Nephron progenitor cell (in vitro differentiated cells): ENCODE measurements at regions not wholly inside any gene's neighbourhood (a gene's known extent, or its start where the extent isn't known, plus 50 kb on each side); places are given as distances from the start of the nearest gene placed in this dataset.

Experiments
- DNase-seq: peaks from one replicate; pipeline ENCODE4 v3.0.0; 2021
- H3K27ac Mint-ChIP-seq: 2 replicates; pipeline ENCODE4 v1.8.0; 2021; ENCODE audit warnings: mild to moderate bottlenecking, moderate library complexity, mixed read lengths
- H3K27me3 Mint-ChIP-seq: 2 replicates; pipeline ENCODE4 v1.8.0; 2021; ENCODE audit warnings: mild to moderate bottlenecking, low read depth, mixed read lengths; ENCODE audit not compliant: poor library complexity
- H3K36me3 Mint-ChIP-seq: 2 replicates; pipeline ENCODE4 v1.8.0; 2021; ENCODE audit warnings: low read depth, mixed read lengths
- H3K4me1 Mint-ChIP-seq: 2 replicates; pipeline ENCODE4 v1.8.0; 2021; ENCODE audit warnings: mixed read lengths
- H3K4me3 Mint-ChIP-seq: 2 replicates; pipeline ENCODE4 v1.8.0; 2021; ENCODE audit warnings: mild to moderate bottlenecking, moderate library complexity, mixed read lengths
- H3K9me3 Mint-ChIP-seq: 2 replicates; pipeline ENCODE4 v1.8.0; 2021; ENCODE audit warnings: mild to moderate bottlenecking, moderate library complexity, mixed read lengths
- TF ChIP-seq, protein P1 (sequence below): fragments of 200-600 bp; sonication (generic); IDR thresholded peaks from 2 replicates; pipeline ENCODE4 v1.5.0; 2021; ENCODE audit warnings: antibody characterized with exemption

DNA sequence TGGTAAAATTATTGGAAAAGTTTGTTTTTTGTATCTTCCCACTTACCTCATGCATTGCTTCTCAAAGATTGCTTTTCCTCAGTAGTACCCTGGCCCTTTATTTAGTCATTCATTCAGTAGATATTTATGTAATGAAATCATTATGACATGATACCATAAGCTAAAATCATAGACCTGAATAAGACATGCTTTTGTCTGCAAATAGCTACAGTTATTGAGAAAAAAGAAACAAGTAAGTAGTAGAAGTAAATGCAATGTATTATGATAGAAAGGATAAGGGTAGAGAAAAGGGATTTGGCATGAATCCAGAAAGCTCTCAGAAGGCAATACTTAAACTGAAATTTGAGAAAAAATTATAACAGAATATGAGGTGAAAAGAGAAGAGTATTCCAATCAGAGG, 352.5 kb downstream of the GPM6A start:
- TF ChIP-seq, protein P1, sequence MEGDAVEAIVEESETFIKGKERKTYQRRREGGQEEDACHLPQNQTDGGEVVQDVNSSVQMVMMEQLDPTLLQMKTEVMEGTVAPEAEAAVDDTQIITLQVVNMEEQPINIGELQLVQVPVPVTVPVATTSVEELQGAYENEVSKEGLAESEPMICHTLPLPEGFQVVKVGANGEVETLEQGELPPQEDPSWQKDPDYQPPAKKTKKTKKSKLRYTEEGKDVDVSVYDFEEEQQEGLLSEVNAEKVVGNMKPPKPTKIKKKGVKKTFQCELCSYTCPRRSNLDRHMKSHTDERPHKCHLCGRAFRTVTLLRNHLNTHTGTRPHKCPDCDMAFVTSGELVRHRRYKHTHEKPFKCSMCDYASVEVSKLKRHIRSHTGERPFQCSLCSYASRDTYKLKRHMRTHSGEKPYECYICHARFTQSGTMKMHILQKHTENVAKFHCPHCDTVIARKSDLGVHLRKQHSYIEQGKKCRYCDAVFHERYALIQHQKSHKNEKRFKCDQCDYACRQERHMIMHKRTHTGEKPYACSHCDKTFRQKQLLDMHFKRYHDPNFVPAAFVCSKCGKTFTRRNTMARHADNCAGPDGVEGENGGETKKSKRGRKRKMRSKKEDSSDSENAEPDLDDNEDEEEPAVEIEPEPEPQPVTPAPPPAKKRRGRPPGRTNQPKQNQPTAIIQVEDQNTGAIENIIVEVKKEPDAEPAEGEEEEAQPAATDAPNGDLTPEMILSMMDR = no peak
- Mint-ChIP-seq H3K4me1 (no peaks in the 10 kb centered on the region), H3K27ac (no peak overlapping the region), H3K27me3 (no peaks in the 10 kb centered on the region), H3K9me3 (peaks cover 18% of the 10 kb centered on the region), H3K4me3 (no peak overlapping the region), H3K36me3 (no peaks in the 10 kb centered on the region)
- no peak for DNase-seq

DNA sequence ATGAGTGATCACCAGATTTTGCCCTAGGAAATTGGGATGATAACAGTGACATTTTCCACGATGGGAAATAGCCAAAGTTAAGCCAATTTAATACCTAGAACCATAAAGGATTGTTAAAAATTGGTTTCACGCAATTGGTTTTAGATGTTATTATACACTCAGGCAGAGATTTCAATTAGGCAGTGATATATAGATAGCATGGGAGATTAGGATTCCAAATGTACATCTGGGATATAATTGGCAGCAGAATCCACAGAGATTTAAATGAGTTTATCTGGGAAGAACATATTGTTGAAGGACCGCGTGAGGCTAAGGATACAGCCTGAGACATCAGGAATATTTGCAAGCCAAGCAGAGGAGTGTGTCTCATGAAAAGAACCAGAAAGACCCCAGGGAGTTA, 351.6 kb downstream of the GPM6A start:
- TF ChIP-seq, protein P1 = no peak
- Mint-ChIP-seq H3K27me3 (no peaks in the 10 kb centered on the region), H3K27ac (no peak overlapping the region), H3K36me3 (no peaks in the 10 kb centered on the region), H3K9me3 (peaks cover 13% of the 10 kb centered on the region), H3K4me1 (no peaks in the 10 kb centered on the region), H3K4me3 (no peak overlapping the region)
- no peak for DNase-seq

DNA sequence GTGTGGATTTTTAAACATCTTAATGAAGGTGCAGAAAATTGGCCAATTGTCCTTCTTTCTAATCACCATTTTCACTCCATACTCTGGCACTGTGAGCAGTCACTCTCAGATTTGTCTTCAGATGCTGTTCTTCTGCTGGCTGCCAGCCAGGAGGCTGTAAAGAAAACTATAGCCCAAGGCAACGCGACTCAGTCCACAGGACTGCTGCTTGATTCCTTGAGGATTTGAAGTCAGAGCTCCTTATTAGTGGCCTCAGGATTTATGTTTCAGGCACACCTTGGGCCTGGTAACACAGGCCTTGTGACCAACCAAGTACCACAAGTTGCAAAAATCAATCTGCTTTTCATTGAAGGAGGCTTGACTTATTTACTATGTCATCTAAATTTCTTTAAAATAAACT, 342.6 kb downstream of the GPM6A start:
- DNase-seq = no peak
- H3K9me3 Mint-ChIP-seq = peaks cover 24% of the 10 kb centered on the region
- H3K27ac Mint-ChIP-seq = no peak overlapping the region

DNA sequence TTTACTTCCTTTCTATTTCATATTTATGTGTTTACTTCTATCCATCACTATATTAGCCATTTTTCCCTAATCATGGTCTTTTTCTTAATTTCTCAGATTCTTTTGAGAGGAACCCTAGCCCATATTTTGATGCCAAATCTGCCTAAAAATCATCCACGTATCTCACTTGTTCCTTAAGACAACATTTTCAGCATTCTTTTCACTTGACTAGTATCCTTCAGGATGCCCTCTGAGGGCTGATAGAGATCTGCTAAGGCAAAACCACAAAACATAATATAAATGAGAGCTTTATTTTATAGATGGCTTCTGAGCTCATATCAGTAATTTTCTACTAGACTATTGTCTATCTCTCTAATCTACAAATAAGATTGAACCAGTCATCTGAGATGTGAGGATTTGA, 341.9 kb downstream of the GPM6A start:
- H3K27ac Mint-ChIP-seq = no peak overlapping the region
- TF ChIP-seq, protein P1 = no peak
- H3K9me3 Mint-ChIP-seq = peaks cover 24% of the 10 kb centered on the region
- no peak for DNase-seq
- H3K4me3 Mint-ChIP-seq = no peak overlapping the region
- no peaks in the 10 kb centered on the region for H3K27me3 Mint-ChIP-seq
- H3K36me3 Mint-ChIP-seq = no peaks in the 10 kb centered on the region
- no peaks in the 10 kb centered on the region for H3K4me1 Mint-ChIP-seq

More for the DNA sequence above, 342.6 kb downstream of the GPM6A start:
- Mint-ChIP-seq H3K27me3 (no peaks in the 10 kb centered on the region), H3K36me3 (no peaks in the 10 kb centered on the region), H3K4me3 (no peak overlapping the region), H3K4me1 (no peaks in the 10 kb centered on the region)
- TF ChIP-seq, protein P1 = no peak

DNA sequence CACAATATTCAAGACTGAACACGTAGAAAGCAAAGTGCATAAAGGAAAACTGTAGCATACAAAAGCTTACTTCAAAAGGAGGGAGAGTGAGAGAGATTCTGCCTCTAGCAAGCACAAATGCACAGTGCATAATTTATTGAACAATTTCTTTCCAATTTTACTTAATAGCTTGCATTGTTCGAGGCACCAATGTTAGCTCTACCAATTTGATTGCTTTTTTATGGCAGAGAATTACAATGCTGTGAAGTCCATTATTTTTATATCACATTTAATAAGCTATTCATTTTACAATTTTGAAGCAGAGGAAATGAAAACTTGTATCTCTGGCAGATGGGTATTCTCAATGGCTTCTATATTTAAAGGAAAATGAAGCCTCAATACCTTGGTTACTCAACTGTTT, 331.7 kb downstream of the GPM6A start:
- no peak overlapping the region for H3K27ac Mint-ChIP-seq
- H3K9me3 Mint-ChIP-seq = no peaks in the 10 kb centered on the region
- no peaks in the 10 kb centered on the region for H3K36me3 Mint-ChIP-seq
- H3K27me3 Mint-ChIP-seq = peaks cover 3% of the 10 kb centered on the region
- H3K4me3 Mint-ChIP-seq = no peak overlapping the region
- no peaks in the 10 kb centered on the region for H3K4me1 Mint-ChIP-seq
- TF ChIP-seq, protein P1 = no peak
- no peak for DNase-seq

DNA sequence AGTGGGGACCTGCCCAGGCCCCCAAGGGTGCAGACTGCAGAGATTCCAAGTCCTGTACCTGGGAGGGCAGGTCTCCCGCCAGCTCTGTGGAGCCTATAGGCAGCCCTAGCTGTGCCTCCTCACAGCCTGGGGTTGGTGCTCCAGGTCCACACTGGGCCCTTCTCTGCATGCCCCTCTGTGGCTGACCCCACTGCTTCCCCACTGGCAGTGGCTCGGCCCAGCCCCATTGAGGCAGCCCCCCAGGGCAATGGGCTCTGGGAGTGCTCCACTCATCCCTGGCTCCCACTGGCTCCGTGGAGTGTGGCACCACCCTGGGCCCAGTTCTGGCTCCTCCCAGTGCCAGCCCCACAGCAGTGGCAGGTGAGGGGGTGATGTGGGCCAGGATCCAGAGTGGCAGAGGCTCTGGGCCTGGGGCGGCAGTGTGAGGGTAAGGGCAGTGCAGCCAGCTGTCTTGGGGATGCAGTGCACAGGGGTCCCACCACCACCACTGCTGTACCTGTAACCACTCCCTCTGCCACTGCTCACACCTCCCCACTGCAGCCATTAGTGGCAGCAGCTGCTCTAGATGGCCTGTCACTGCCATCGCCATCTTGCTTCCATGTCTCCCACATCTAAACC, 312.2 kb downstream of the GPM6A start:
- Mint-ChIP-seq H3K27me3 (no peaks in the 10 kb centered on the region), H3K4me3 (no peak overlapping the region), H3K36me3 (no peaks in the 10 kb centered on the region), H3K27ac (peak overlapping the region; percentile 64), H3K4me1 (no peaks in the 10 kb centered on the region), H3K9me3 (no peaks in the 10 kb centered on the region)
- DNase-seq = no peak
- TF ChIP-seq, protein P1 = no peak
